H1 (cell line): ENCODE measurements at regions not wholly inside any gene's neighbourhood (a gene's known extent, or its start where the extent isn't known, plus 50 kb on each side); places are given as distances from the start of the nearest gene placed in this dataset.

Experiments
- CTCF ChIA-PET: fragments of 300-600 bp; sonication (Branson Sonifier 250); formaldehyde crosslinking; loops from one replicate; lab custom pipeline; 2021; ENCODE audit not compliant: partially characterized antibody; lab: Charles Lee
- POLR2A ChIA-PET: fragments of 300-600 bp; sonication (Branson Sonifier 250); formaldehyde crosslinking; loops from one replicate; lab custom pipeline; 2021; ENCODE audit warnings: inconsistent platforms; ENCODE audit not compliant: partially characterized antibody; lab: Charles Lee
- DNase-seq, 2 experiments: peaks; one replicate each; pipeline versions ENCODE4 v3.0.0 to v3.0.0-alpha.2; 2010 to 2022; ENCODE audit warnings: low spot score in 2 of 2, low read depth in 1 of 2, mixed read lengths in 1 of 2
- FAIRE-seq: peaks from 2 replicates; lab custom pipeline; 2011; peaks lifted over from hg19 to GRCh38; lab: Jason Lieb, UNC
- H2AFZ ChIP-seq: 2 replicates; pipeline ENCODE4 v1.8.1; 2012; ENCODE audit warnings: low read length, inconsistent platforms
- H2AK5ac ChIP-seq: 2 replicates; pipeline ENCODE4 v1.6.1; 2013; ENCODE audit warnings: low read depth, low read length
- H2BK120ac ChIP-seq: replicated peaks from 2 replicates; pipeline ENCODE3; 2013; ENCODE audit warnings: low read depth, low read length, inconsistent platforms
- H2BK12ac ChIP-seq: 2 replicates; pipeline ENCODE4 v1.6.1; 2013; ENCODE audit warnings: low read depth, low read length
- H2BK15ac ChIP-seq: 2 replicates; pipeline ENCODE4 v1.6.1; 2013; ENCODE audit warnings: low read length
- H2BK20ac ChIP-seq: 2 replicates; pipeline ENCODE4 v1.6.1; 2013; ENCODE audit warnings: low read length
- H2BK5ac ChIP-seq: 2 replicates; pipeline ENCODE4 v1.6.1; 2013; ENCODE audit warnings: low read depth, low read length
- H3K14ac ChIP-seq: 2 replicates; pipeline ENCODE4 v1.6.1; 2013; ENCODE audit warnings: inconsistent platforms; ENCODE audit not compliant: insufficient read length
- H3K18ac ChIP-seq: 2 replicates; pipeline ENCODE4 v1.6.1; 2013; ENCODE audit warnings: low read length; ENCODE audit errors: extremely low read depth
- H3K23ac ChIP-seq: 2 replicates; pipeline ENCODE4 v1.6.1; 2013; ENCODE audit warnings: inconsistent platforms; ENCODE audit not compliant: insufficient read length
- H3K23me2 ChIP-seq: 2 replicates; pipeline ENCODE4 v1.6.1; 2013; ENCODE audit warnings: low read depth, low read length
- H3K27ac ChIP-seq: 2 replicates; pipeline ENCODE4 v1.6.1; 2011; ENCODE audit warnings: low read depth, low read length, inconsistent platforms
- H3K27me3 ChIP-seq, 4 experiments: replicated peaks in 1 of 4; 1 replicate in 1 of 4; 2 replicates in 3 of 4; pipeline versions ENCODE4 v1.6.1 to v1.8.1; 2011 to 2013; ENCODE audit warnings: low read length in 3 of 4, mild to moderate bottlenecking in 3 of 4, inconsistent platforms in 2 of 4, mixed read lengths in 2 of 4, moderate library complexity in 1 of 4; ENCODE audit not compliant: control insufficient read depth in 3 of 4, insufficient read depth in 3 of 4; ENCODE audit errors: extremely low read depth in 1 of 4
- H3K36me3 ChIP-seq, 4 experiments: 2 replicates each; pipeline versions ENCODE4 v1.6.1 to v1.8.1; 2011 to 2013; ENCODE audit warnings: mild to moderate bottlenecking in 4 of 4, low read length in 3 of 4, moderate library complexity in 2 of 4, control low read depth in 1 of 4, inconsistent platforms in 1 of 4; ENCODE audit not compliant: insufficient read depth in 4 of 4, control insufficient read depth in 2 of 4
- H3K4ac ChIP-seq: replicated peaks from 2 replicates; pipeline ENCODE3; 2013; ENCODE audit warnings: low read length, low read depth, mixed read lengths, inconsistent platforms; ENCODE audit not compliant: insufficient read length
- H3K4me1 ChIP-seq, 4 experiments: replicated peaks in 1 of 4; 1 replicate in 1 of 4; 2 replicates in 3 of 4; pipeline versions ENCODE4 v1.6.1 to v1.8.1; 2011 to 2013; ENCODE audit warnings: low read length in 3 of 4, inconsistent platforms in 2 of 4, mixed read lengths in 1 of 4; ENCODE audit not compliant: insufficient read depth in 4 of 4, control insufficient read depth in 3 of 4
- H3K4me2 ChIP-seq, 2 experiments: 2 replicates each; pipeline versions ENCODE4 v1.6.1 to v1.8.1; 2011 to 2013; ENCODE audit warnings: low read depth in 2 of 2, low read length in 2 of 2, control low read depth in 1 of 2, inconsistent platforms in 1 of 2, mild to moderate bottlenecking in 1 of 2; ENCODE audit not compliant: insufficient read depth in 1 of 2
- H3K4me3 ChIP-seq, 4 experiments: fragments of 200-600, 300-600 bp in 1 of 4; sonication (generic), shearing (Covaris generic), sonication (Bioruptor Twin) in 1 of 4; 2 replicates each; pipeline versions ENCODE4 v1.5.1 to v1.8.1; 2011 to 2016; ENCODE audit warnings: low read length in 4 of 4, low read depth in 3 of 4, control low read depth in 2 of 4, inconsistent platforms in 2 of 4, mild to moderate bottlenecking in 2 of 4, mixed read lengths in 1 of 4, moderate library complexity in 1 of 4; ENCODE audit not compliant: insufficient read depth in 2 of 4; ENCODE audit errors: extremely low read depth in 1 of 4
- H3K56ac ChIP-seq: replicated peaks from 2 replicates; pipeline ENCODE3; 2013; ENCODE audit warnings: low read depth, mild to moderate bottlenecking, mixed read lengths, low read length, inconsistent platforms; ENCODE audit not compliant: insufficient read length
- H3K79me1 ChIP-seq: 2 replicates; pipeline ENCODE4 v1.6.1; 2013; ENCODE audit warnings: low read depth, low read length, control low read depth
- H3K79me2 ChIP-seq, 2 experiments: 2 replicates each; pipeline versions ENCODE4 v1.6.1 to v1.8.1; 2012 to 2013; ENCODE audit warnings: low read length in 2 of 2, mild to moderate bottlenecking in 2 of 2, inconsistent platforms in 1 of 2; ENCODE audit not compliant: insufficient read depth in 2 of 2, control insufficient read depth in 1 of 2
- H3K9ac ChIP-seq, 4 experiments: replicated peaks in 1 of 4; 1 replicate in 1 of 4; 2 replicates in 3 of 4; pipeline versions ENCODE4 v1.6.1 to v1.8.1; 2011 to 2013; ENCODE audit warnings: low read depth in 3 of 4, low read length in 3 of 4, control low read depth in 2 of 4, mild to moderate bottlenecking in 2 of 4, moderate library complexity in 2 of 4, inconsistent platforms in 1 of 4; ENCODE audit errors: extremely low read depth in 1 of 4
- H3K9me3 ChIP-seq, 2 experiments: 2 replicates each; pipeline versions ENCODE4 v1.6.1 to v1.8.1; 2012 to 2013; ENCODE audit warnings: mild to moderate bottlenecking in 2 of 2, moderate library complexity in 2 of 2, control low read depth in 1 of 2, inconsistent platforms in 1 of 2, low read depth in 1 of 2, low read length in 1 of 2, mixed read lengths in 1 of 2; ENCODE audit not compliant: insufficient read depth in 2 of 2
- H4K20me1 ChIP-seq, 2 experiments: replicated peaks in 1 of 2; 2 replicates each; pipeline versions ENCODE3 to v1.8.1; 2011 to 2013; ENCODE audit warnings: inconsistent platforms in 2 of 2, low read length in 2 of 2, mild to moderate bottlenecking in 1 of 2; ENCODE audit not compliant: insufficient read depth in 2 of 2, control insufficient read depth in 1 of 2
- H4K5ac ChIP-seq: 2 replicates; pipeline ENCODE4 v1.6.1; 2013; ENCODE audit warnings: low read length, low read depth, mixed read lengths, inconsistent platforms; ENCODE audit not compliant: insufficient read length
- H4K8ac ChIP-seq: 2 replicates; pipeline ENCODE4 v1.8.0; 2013; ENCODE audit warnings: mild to moderate bottlenecking, moderate library complexity, low read length, inconsistent platforms; ENCODE audit not compliant: insufficient read depth; ENCODE audit errors: extremely low read depth
- H4K91ac ChIP-seq: replicated peaks from 2 replicates; pipeline ENCODE3; 2013; ENCODE audit warnings: low read length, mixed read lengths, inconsistent platforms; ENCODE audit not compliant: insufficient read length
- BCL11A ChIP-seq, 2 experiments: IDR thresholded peaks; one replicate each; pipeline ENCODE4 v1.6.1; 2011; ENCODE audit warnings: low read depth in 2 of 2, low read length in 2 of 2, mild to moderate bottlenecking in 2 of 2
- CTCF ChIP-seq, 3 experiments: IDR thresholded peaks; 1 replicate in 2 of 3; 2 replicates in 1 of 3; pipeline versions ENCODE4 v1.5.1 to v1.6.1; 2011; ENCODE audit warnings: low read length in 3 of 3, mild to moderate bottlenecking in 3 of 3, inconsistent platforms in 2 of 3, low read depth in 1 of 3, moderate library complexity in 1 of 3; ENCODE audit not compliant: insufficient read depth in 1 of 3; ENCODE audit errors: control extremely low read depth in 1 of 3
- HDAC2 ChIP-seq, 2 experiments: fragments of 300-600 bp in 1 of 2; sonication (generic) in 1 of 2; IDR thresholded peaks; 2 replicates each; pipeline ENCODE4 v1.6.1; 2011 to 2012; ENCODE audit warnings: low read depth in 2 of 2, low read length in 2 of 2, mild to moderate bottlenecking in 2 of 2, moderate library complexity in 2 of 2, borderline replicate concordance in 1 of 2, inconsistent platforms in 1 of 2
- RAD21 ChIP-seq, 2 experiments: IDR thresholded peaks in 1 of 2; conservative IDR thresholded peaks in 1 of 2; 2 replicates each; pipeline ENCODE4 v1.6.1; 2011; ENCODE audit warnings: low read depth in 2 of 2, low read length in 2 of 2, improper control_type of control experiment in 1 of 2, inconsistent platforms in 1 of 2, mild to moderate bottlenecking in 1 of 2, moderate library complexity in 1 of 2

DNA sequence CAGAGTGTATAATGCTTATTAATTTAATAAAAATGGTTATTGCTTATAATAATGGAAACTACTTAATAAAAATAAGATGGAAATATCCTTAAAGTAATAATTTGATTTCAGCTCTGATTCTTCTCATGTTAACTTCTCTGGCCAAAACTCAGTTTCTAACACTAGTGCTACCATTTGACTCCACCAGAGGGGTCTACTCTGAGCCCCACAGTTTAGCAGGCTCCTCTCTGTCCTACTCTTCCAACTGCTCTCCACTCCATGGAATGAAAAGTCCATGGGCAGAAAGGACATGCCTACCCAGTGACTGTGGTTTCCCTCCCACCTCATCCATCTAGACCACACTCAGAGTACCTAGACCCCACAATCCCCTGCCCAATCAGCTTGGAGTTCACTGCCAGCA is 489.1 kb upstream of the CAMK1G start:
- Histone ChIP-seq H3K14ac (no peak overlapping the region), H3K4me2 (no peak overlapping the region), H4K91ac (no peak overlapping the region), H3K36me3 (no peaks in the 10 kb centered on the region; a peak in 2 of 8 replicates), H3K4me3 (no peak overlapping the region), H3K18ac (no peak overlapping the region), H3K9ac (no peak overlapping the region), H3K27ac (no peak overlapping the region), H3K56ac (no peak overlapping the region), H3K4ac (no peak overlapping the region), H2BK12ac (peak overlapping the region; percentile 2; the same call in 1 of the 2 replicates), H3K79me2 (no peaks in the 10 kb centered on the region), H3K27me3 (peaks cover 0 to 1% (median 0%) of the 10 kb centered on the region in 4 experiments; a peak in 1 of 7 replicates), H2BK120ac (peak overlapping the region; percentile 11), H2BK5ac (0 out of 2 replicates have a peak overlapping the region, but pooled peaks have one; percentile 35), H4K8ac (no peak overlapping the region), H3K79me1 (no peaks in the 10 kb centered on the region), H3K9me3 (no peaks in the 10 kb centered on the region), H3K4me1 (no peaks in the 10 kb centered on the region), H3K23me2 (no peaks in the 10 kb centered on the region), H4K5ac (no peak overlapping the region), H2BK20ac (no peak overlapping the region), H2AK5ac (0 out of 2 replicates have a peak overlapping the region, but pooled peaks have one; percentile 75), H4K20me1 (no peaks in the 10 kb centered on the region), H3K23ac (no peak overlapping the region), H2AFZ (peak overlapping the region; percentile 91), H2BK15ac (no peak overlapping the region)
- TF ChIP-seq HDAC2 (IDR thresholded peaks at IDR 0.05; ENCODE audit: borderline replicate concordance in 1 of 2, low read depth in 2 of 2, low read length in 2 of 2): no peak
- no peak for TF ChIP-seq BCL11A (IDR thresholded peaks at IDR 0.05; ENCODE audit: low read depth in 2 of 2, low read length in 2 of 2)
- peak; percentile 8 to 58 (median 42) for TF ChIP-seq CTCF (IDR thresholded peaks at IDR 0.05; ENCODE audit: control extremely low read depth in 1 of 3, insufficient read depth in 1 of 3, low read depth in 1 of 3, low read length in 3 of 3)
- TF ChIP-seq RAD21 (IDR thresholded peaks at IDR 0.05 in 1 of 2, conservative IDR thresholded peaks at IDR 0.05 in 1 of 2; ENCODE audit: low read depth in 2 of 2, low read length in 2 of 2): peak; percentile 60 to 68
- ChIA-PET POLR2A (no interaction called here), CTCF (interaction anchor here (0.5 to 3.1 kb wide), 16 partner anchors 9 to 410 kb away, joined by 3 to 17 read pairs (median 4); no protein-coding TSS in a partner anchor)
- DNase-seq (no peak), FAIRE-seq (no peak)
